Hepatocyte (in vitro differentiated cells): ENCODE measurements at regions not wholly inside any gene's neighbourhood (a gene's known extent, or its start where the extent isn't known, plus 50 kb on each side); places are given as distances from the start of the nearest gene placed in this dataset.

Source experiments
- EZH2 ChIP-seq: fragments of 200-600 bp; sonication (generic); IDR thresholded peaks from 2 replicates; pipeline ENCODE4 v1.6.1; 2016; ENCODE audit warnings: antibody characterized with exemption, mild to moderate bottlenecking, borderline replicate concordance
- EZH2phosphoT487 ChIP-seq: fragments of 200-600 bp; sonication (generic); IDR thresholded peaks from one replicate; pipeline ENCODE4 v1.6.1; 2018; ENCODE audit warnings: antibody characterized with exemption, mild to moderate bottlenecking, low read depth, moderate library complexity; ENCODE audit not compliant: unreplicated experiment, severe bottlenecking
- TF ChIP-seq, protein P1 (sequence below): fragments of 200-600 bp; sonication (generic); IDR thresholded peaks from 2 replicates; pipeline ENCODE4 v1.5.1; 2016; ENCODE audit warnings: antibody characterized with exemption, mild to moderate bottlenecking; ENCODE audit not compliant: poor library complexity

- TF ChIP-seq EZH2phosphoT487 (no peak), EZH2 (no peak)
- TF ChIP-seq, protein P1, sequence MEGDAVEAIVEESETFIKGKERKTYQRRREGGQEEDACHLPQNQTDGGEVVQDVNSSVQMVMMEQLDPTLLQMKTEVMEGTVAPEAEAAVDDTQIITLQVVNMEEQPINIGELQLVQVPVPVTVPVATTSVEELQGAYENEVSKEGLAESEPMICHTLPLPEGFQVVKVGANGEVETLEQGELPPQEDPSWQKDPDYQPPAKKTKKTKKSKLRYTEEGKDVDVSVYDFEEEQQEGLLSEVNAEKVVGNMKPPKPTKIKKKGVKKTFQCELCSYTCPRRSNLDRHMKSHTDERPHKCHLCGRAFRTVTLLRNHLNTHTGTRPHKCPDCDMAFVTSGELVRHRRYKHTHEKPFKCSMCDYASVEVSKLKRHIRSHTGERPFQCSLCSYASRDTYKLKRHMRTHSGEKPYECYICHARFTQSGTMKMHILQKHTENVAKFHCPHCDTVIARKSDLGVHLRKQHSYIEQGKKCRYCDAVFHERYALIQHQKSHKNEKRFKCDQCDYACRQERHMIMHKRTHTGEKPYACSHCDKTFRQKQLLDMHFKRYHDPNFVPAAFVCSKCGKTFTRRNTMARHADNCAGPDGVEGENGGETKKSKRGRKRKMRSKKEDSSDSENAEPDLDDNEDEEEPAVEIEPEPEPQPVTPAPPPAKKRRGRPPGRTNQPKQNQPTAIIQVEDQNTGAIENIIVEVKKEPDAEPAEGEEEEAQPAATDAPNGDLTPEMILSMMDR: no peak
These were observed 258.9 kb upstream of the NPY start for GRCh38 chr7:24025094-24025493.
